ENCODE measurements at regions not wholly inside any gene's neighbourhood (a gene's known extent, or its start where the extent isn't known, plus 50 kb on each side); places are given as distances from the start of the nearest gene placed in this dataset.

- Histone ChIP-seq H4K8ac (replicated peaks; ENCODE audit: insufficient read length, low read depth, low read length) (no peak overlapping the region), H2BK5ac (ENCODE audit: insufficient read length, low read length) (no peak overlapping the region), H3T11ph (ENCODE audit: low read length) (no peak overlapping the region), H3K79me2 (ENCODE audit: insufficient read depth, low read length) (no peaks in the 10 kb centered on the region), H3K4ac (ENCODE audit: low read depth, low read length) (no peak overlapping the region), H3K9ac (ENCODE audit: extremely low read depth, insufficient read length, low read length) (no peak overlapping the region), H2BK12ac (ENCODE audit: insufficient read length, low read depth, low read length) (no peak overlapping the region), H2AFZ (ENCODE audit: low read length) (no peak overlapping the region), H3K27me3 (ENCODE audit: insufficient read depth, low read length) (no peaks in the 10 kb centered on the region), H3K14ac (ENCODE audit: insufficient read depth, low read length) (no peak overlapping the region), H4K5ac (ENCODE audit: insufficient read length, low read depth, low read length) (no peak overlapping the region), H2BK15ac (ENCODE audit: low read depth, low read length) (no peak overlapping the region), H2AK5ac (ENCODE audit: insufficient read length, low read length) (no peak overlapping the region), H3K4me2 (ENCODE audit: insufficient read depth, insufficient read length, low read length) (no peak overlapping the region), H2BK120ac (ENCODE audit: low read depth, low read length, poor library complexity, severe bottlenecking) (no peak overlapping the region), H3K18ac (ENCODE audit: insufficient read length, low read depth, low read length) (no peak overlapping the region), H3K56ac (ENCODE audit: insufficient read length, low read depth, low read length) (no peak overlapping the region), H3K79me1 (ENCODE audit: insufficient read depth, low read depth, low read length, poor library complexity, severe bottlenecking) (no peaks in the 10 kb centered on the region), H3K4me1 (ENCODE audit: insufficient read depth, low read length) (no peaks in the 10 kb centered on the region), H3K23ac (ENCODE audit: insufficient read length, low read depth, low read length) (no peak overlapping the region), H2BK20ac (ENCODE audit: low read depth, low read length, poor library complexity, severe bottlenecking) (no peak overlapping the region), H4K20me1 (ENCODE audit: control insufficient read depth, insufficient read depth, insufficient read length) (no peaks in the 10 kb centered on the region), H3K27ac (ENCODE audit: insufficient read length, low read depth, low read length) (no peak overlapping the region), H3K23me2 (ENCODE audit: insufficient read length, low read depth, low read length, poor library complexity, severe bottlenecking) (no peaks in the 10 kb centered on the region), H4K91ac (ENCODE audit: insufficient read length, low read depth, low read length) (no peak overlapping the region), H3K9me3 (ENCODE audit: control insufficient read depth, low read depth, low read length) (no peaks in the 10 kb centered on the region)
- DNase-seq = no peak
- Mint-ChIP-seq H3K27ac (no peak overlapping the region), H3K4me3 (no peak overlapping the region), H3K4me1 (no peaks in the 10 kb centered on the region), H3K27me3 (ENCODE audit: low read depth) (peaks cover 19% of the 10 kb centered on the region), H3K36me3 (ENCODE audit: insufficient read depth in 1 of 3, low read depth in 3 of 3) (no peaks in the 10 kb centered on the region), H3K9me3 (no peaks in the 10 kb centered on the region)
- WGBS (ENCODE audit: extremely low coverage, insufficient read length, low lambda C conversion rate) = no CpG with 5 or more reads among the region's 6 CpGs
- no peak for TF ChIP-seq CTCF (conservative IDR thresholded peaks at IDR 0.05)
Measured at GRCh38 chr1:114260805-114261484, 107.3 kb upstream of the SYT6 start.
